Liver (tissue), 3 donors: ENCODE measurements at regions not wholly inside any gene's neighbourhood (a gene's known extent, or its start where the extent isn't known, plus 50 kb on each side); places are given as distances from the start of the nearest gene placed in this dataset.

Experiments used
- CTCF ChIP-seq: fragments of 150-350 bp; IDR thresholded peaks from 2 replicates; pipeline ENCODE4 v1.5.1; 2017; ENCODE audit warnings: improper control_type of control experiment, low read depth, low read length; ENCODE audit not compliant: missing input control
- EGR1 ChIP-seq, 2 donors: IDR thresholded peaks; 2 replicates each; pipeline ENCODE4 v1.6.1; 2016 to 2018; ENCODE audit warnings: antibody characterized with exemption in 2 of 2, low read depth in 2 of 2
- FOXA1 ChIP-seq: IDR thresholded peaks from 2 replicates; pipeline ENCODE4 v1.6.1; 2016; ENCODE audit warnings: antibody characterized with exemption
- RAD21 ChIP-seq, 2 donors: IDR thresholded peaks; 2 replicates each; pipeline ENCODE4 v1.6.1; 2016; ENCODE audit warnings: antibody characterized with exemption in 2 of 2, mild to moderate bottlenecking in 2 of 2
- REST ChIP-seq: IDR thresholded peaks from 2 replicates; pipeline ENCODE4 v1.6.1; 2016; ENCODE audit warnings: antibody characterized with exemption, mild to moderate bottlenecking
- SP1 ChIP-seq: IDR thresholded peaks from 2 replicates; pipeline ENCODE4 v1.6.1; 2018; ENCODE audit warnings: antibody characterized with exemption, mild to moderate bottlenecking
- donor health status: healthy.
- donor health status: healthy.

- TF ChIP-seq CTCF (no peak), RAD21 (IDR thresholded peaks at IDR 0.05) (no peak), REST (no peak), SP1 (no peak), FOXA1 (no peak), EGR1 (IDR thresholded peaks at IDR 0.05; ENCODE audit: low read depth in 2 of 2) (no peak)
These were observed 183.4 kb downstream of the MZT1 start for GRCh38 chr13:72544042-72544441.
